K562 (cell line): ENCODE measurements at regions not wholly inside any gene's neighbourhood (a gene's known extent, or its start where the extent isn't known, plus 50 kb on each side); places are given as distances from the start of the nearest gene placed in this dataset.

Source experiments
- ATAC-seq: fragments of 200-7000 bp; cut with Tn5 transposase; 3 replicates; pipeline ENCODE4 v1.9.1; 2020; ENCODE audit warnings: moderate library complexity
- BruUV-seq: library from RNA; stranded (reverse); fragments of 400-500 nt; replicated peaks from 2 replicates; lab custom pipeline; 2021; lab: Mats Ljungman, UMichigan
- CTCF ChIA-PET: fragments of 300-600 bp; formaldehyde crosslinking; extraction: SDS; loops from one replicate; lab custom pipeline; 2021; ENCODE audit warnings: low intra/inter-chr PET ratio; lab: Yijun Ruan, JAX
- POLR2A ChIA-PET: fragments of 300-600, 350-650 bp; sonication (Branson Sonifier 250); formaldehyde crosslinking; extraction: SDS; loops from one replicate; lab custom pipeline; 2021; ENCODE audit warnings: antibody characterized with exemption, inconsistent platforms; lab: Yijun Ruan, JAX
- DNase-seq, 4 experiments: peaks; one replicate each; pipeline versions ENCODE4 v3.0.0 to v3.0.0-alpha.2; 2011 to 2018; ENCODE audit warnings: low spot score in 3 of 4, mixed read lengths in 3 of 4; ENCODE audit errors: extremely low read depth in 1 of 4
- FAIRE-seq: peaks from 2 replicates; lab custom pipeline; 2011; peaks lifted over from hg19 to GRCh38; lab: Jason Lieb, UNC
- H2AFZ ChIP-seq: 2 replicates; pipeline ENCODE4 v1.6.0; 2011; ENCODE audit warnings: low read depth, low read length, control low read depth, inconsistent platforms
- H3K27ac ChIP-seq: fragments of 200-600 bp; 3 replicates; pipeline ENCODE4 v1.8.0; 2011; ENCODE audit warnings: low read depth, mild to moderate bottlenecking, control low read depth, inconsistent platforms, low read length, moderate library complexity, mixed read lengths; ENCODE audit errors: extremely low read depth
- H3K27me3 ChIP-seq, 2 experiments: fragments of 300-600 bp in 1 of 2; 2 replicates in 1 of 2; 3 replicates in 1 of 2; pipeline versions ENCODE4 v1.6.0 to v1.8.0; 2011; ENCODE audit warnings: inconsistent platforms in 2 of 2, low read length in 2 of 2, mild to moderate bottlenecking in 1 of 2, mixed read lengths in 1 of 2, moderate library complexity in 1 of 2; ENCODE audit not compliant: control insufficient read depth in 2 of 2, insufficient read depth in 2 of 2
- H3K36me3 ChIP-seq: fragments of 300-600 bp; 3 replicates; pipeline ENCODE4 v1.8.0; 2011; ENCODE audit warnings: mild to moderate bottlenecking, low read length, inconsistent platforms; ENCODE audit not compliant: control insufficient read depth, insufficient read depth
- H3K4me1 ChIP-seq, 2 experiments: fragments of 200-600 bp in 1 of 2; replicated peaks in 1 of 2; 2 replicates in 1 of 2; 3 replicates in 1 of 2; pipeline versions ENCODE4 v1.5.1 to v1.8.0; 2011; ENCODE audit warnings: inconsistent platforms in 2 of 2, low read length in 2 of 2, mild to moderate bottlenecking in 1 of 2, mixed read lengths in 1 of 2, moderate library complexity in 1 of 2; ENCODE audit not compliant: control insufficient read depth in 2 of 2, insufficient read depth in 2 of 2
- H3K4me2 ChIP-seq: 2 replicates; pipeline ENCODE4 v1.6.1; 2011; ENCODE audit warnings: low read length, control low read depth, inconsistent platforms, mixed read lengths; ENCODE audit not compliant: insufficient read depth
- H3K4me3 ChIP-seq: fragments of 200-600 bp; sonication (generic), shearing (Covaris generic); 2 replicates; pipeline ENCODE4 v1.5.1; 2016; ENCODE audit warnings: control low read depth, inconsistent platforms
- H3K79me2 ChIP-seq: fragments of 200-600 bp; 3 replicates; pipeline ENCODE4 v1.8.0; 2011; ENCODE audit warnings: low read length, inconsistent platforms; ENCODE audit not compliant: control insufficient read depth, insufficient read depth
- H3K9ac ChIP-seq, 2 experiments: 2 replicates each; pipeline versions ENCODE4 v1.6.0 to v1.6.1; 2011; ENCODE audit warnings: low read depth in 2 of 2, low read length in 2 of 2, control low read depth in 1 of 2, inconsistent platforms in 1 of 2, mild to moderate bottlenecking in 1 of 2, mixed read lengths in 1 of 2; ENCODE audit not compliant: insufficient read depth in 1 of 2
- H3K9me1 ChIP-seq: one replicate; pipeline ENCODE4 v1.6.0; 2011; ENCODE audit warnings: inconsistent platforms, mild to moderate bottlenecking, low read length, moderate library complexity; ENCODE audit not compliant: control insufficient read depth, insufficient read depth
- H3K9me3 ChIP-seq: replicated peaks from 2 replicates; pipeline ENCODE4 v1.5.1; 2011; ENCODE audit warnings: low read depth, low read length, inconsistent platforms; ENCODE audit not compliant: control insufficient read depth, insufficient read depth
- H4K20me1 ChIP-seq: replicated peaks from 2 replicates; pipeline ENCODE4 v1.6.1; 2011; ENCODE audit warnings: low read length, inconsistent platforms, mixed read lengths; ENCODE audit not compliant: control insufficient read depth, insufficient read depth
- ARID3B ChIP-seq: fragments of 250-450 bp; sonication (Bioruptor Pico); IDR thresholded peaks from 2 replicates; pipeline ENCODE4 v1.4.0; 2020; ENCODE audit warnings: borderline replicate concordance
- BDP1 ChIP-seq: IDR thresholded peaks from 3 replicates; pipeline ENCODE4 v1.6.1; 2011; ENCODE audit not compliant: insufficient read length, insufficient read depth
- CBFA2T3 ChIP-seq: fragments of 450-650 bp; IDR thresholded peaks from 2 replicates; pipeline ENCODE4 v1.6.1; 2017
- CHCHD3 ChIP-seq: fragments of 250-450 bp; sonication (Bioruptor Pico); IDR thresholded peaks from 2 replicates; pipeline ENCODE4 v2.1.2; 2022; ENCODE audit warnings: mild to moderate bottlenecking
- ETS1 ChIP-seq: conservative IDR thresholded peaks from 2 replicates; pipeline ENCODE4 v1.6.1; 2011; ENCODE audit warnings: low read depth, mild to moderate bottlenecking, low read length; ENCODE audit not compliant: control insufficient read depth
- MED1 ChIP-seq: sonication (generic); formaldehyde crosslinking; IDR thresholded peaks from 2 replicates; pipeline ENCODE4 v1.8.1; 2023; ENCODE audit warnings: missing genetic modification reagents, borderline replicate concordance
- NUFIP1 ChIP-seq: fragments of 450-650 bp; IDR thresholded peaks from 2 replicates; pipeline ENCODE4 v1.6.1; 2018; ENCODE audit not compliant: partially characterized antibody
- PCBP1 ChIP-seq: fragments of 200-400 bp; formaldehyde crosslinking; IDR thresholded peaks from 2 replicates; pipeline ENCODE4 v1.6.1; 2018; ENCODE audit warnings: mild to moderate bottlenecking, low read depth, low read length; ENCODE audit not compliant: poor library complexity, severe bottlenecking
- RBM15 ChIP-seq: fragments of 200-400 bp; formaldehyde crosslinking; IDR thresholded peaks from 2 replicates; pipeline ENCODE4 v1.6.1; 2018; ENCODE audit warnings: mild to moderate bottlenecking, low read length, moderate library complexity; ENCODE audit not compliant: insufficient read depth
- SAFB ChIP-seq: fragments of 200-400 bp; formaldehyde crosslinking; IDR thresholded peaks from 2 replicates; pipeline ENCODE4 v1.6.1; 2017; ENCODE audit warnings: low read depth, low read length, borderline replicate concordance
- SIRT6 ChIP-seq: IDR thresholded peaks from one replicate; pipeline ENCODE4 v1.6.1; 2012; ENCODE audit warnings: low read depth, mild to moderate bottlenecking, control low read depth, inconsistent platforms, low read length, moderate library complexity
- TAF9B ChIP-seq: fragments of 450-650 bp; IDR thresholded peaks from 2 replicates; pipeline ENCODE4 v1.6.1; 2018; ENCODE audit warnings: mild to moderate bottlenecking; ENCODE audit not compliant: partially characterized antibody
- ZNF143 ChIP-seq: sonication (generic); formaldehyde crosslinking; IDR thresholded peaks from 2 replicates; pipeline ENCODE4 v1.9.0; 2022; ENCODE audit warnings: mild to moderate bottlenecking, missing genetic modification reagents
- ZNF445 ChIP-seq: fragments of 250-450 bp; sonication (Bioruptor Pico); IDR thresholded peaks from 2 replicates; pipeline ENCODE4 v1.4.0; 2020; ENCODE audit warnings: low read depth, mild to moderate bottlenecking, moderate library complexity
- ZNF518B ChIP-seq: fragments of 250-450 bp; sonication (Bioruptor Pico); IDR thresholded peaks from 2 replicates; pipeline ENCODE4 v1.5.0; 2021; ENCODE audit warnings: mild to moderate bottlenecking, moderate library complexity
- ZNF699 ChIP-seq: fragments of 250-450 bp; sonication (Bioruptor Pico); IDR thresholded peaks from 2 replicates; pipeline ENCODE4 v1.8.0; 2021; ENCODE audit warnings: mild to moderate bottlenecking, moderate library complexity; ENCODE audit not compliant: insufficient replicate concordance
- WGBS: fragments of 100-300 bp; shearing (Covaris generic); methylation state at CpG from one replicate; pipeline ENCODE4 v1.1.6; 2016; ENCODE audit warnings: low coverage, mixed read lengths; ENCODE audit not compliant: insufficient coverage; ENCODE audit errors: missing lambda C conversion rate; 5-methylcytosine and 5-hydroxymethylcytosine counted together
- in situ Hi-C: fragments of 300-500 bp; cut with MboI; formaldehyde crosslinking; loops from 4 replicates; pipeline ENCODE4 v1.15.0; 2018; ENCODE audit warnings: inconsistent platforms, mixed read lengths
- intact Hi-C: fragments of 100-400 bp; cut with micrococcal nuclease; formaldehyde crosslinking; loops from 2 replicates; pipeline ENCODE4 v1.14.2; 2022

GRCh38 chr5:6989230-6989629, 276.0 kb downstream of the TENT4A start:
- CTCF ChIA-PET, result no interaction called here
- POLR2A ChIA-PET, result interaction anchor here (0.5 kb wide), 1 partner anchor 37 kb away, joined by 3 read pairs; no protein-coding TSS in a partner anchor
- H3K79me2 ChIP-seq, result no peaks in the 10 kb centered on the region
- no peaks in the 10 kb centered on the region for H3K4me1 ChIP-seq
- no peaks in the 10 kb centered on the region for H3K27me3 ChIP-seq
- intact Hi-C loops, result no loop called here
- H3K36me3 ChIP-seq, result no peaks in the 10 kb centered on the region
- H4K20me1 ChIP-seq, result no peaks in the 10 kb centered on the region
- no peak overlapping the region for H3K4me3 ChIP-seq
- TF ChIP-seq CHCHD3 (CRISPR knock-in tag), result no peak
- no peak for TF ChIP-seq ZNF445
- TF ChIP-seq ARID3B (CRISPR knock-in tag), result no peak
- TF ChIP-seq MED1, result no peak
- no peak for TF ChIP-seq ZNF699 (CRISPR knock-in tag)
- TF ChIP-seq SIRT6, result no peak
- TF ChIP-seq BDP1, result no peak
- TF ChIP-seq ETS1, result no peak
- no peak for TF ChIP-seq ZNF518B
- no peak for TF ChIP-seq TAF9B
- no peak for TF ChIP-seq CBFA2T3
- no peak for TF ChIP-seq SAFB
- TF ChIP-seq PCBP1, result no peak
- TF ChIP-seq NUFIP1, result no peak
- TF ChIP-seq ZNF143, result no peak
- TF ChIP-seq RBM15, result no peak
- TF ChIP-seq, all 486 proteins: peak for 0
- H3K4me2 ChIP-seq, result no peak overlapping the region
- DNase-seq (no peak), FAIRE-seq (no peak), ATAC-seq (no peak)
- under 1% methylated on average over 6 of the region's 6 CpGs for WGBS
- BruUV-seq, result no TSS peak
- no peak overlapping the region for H3K27ac ChIP-seq
- no peak overlapping the region for H3K9ac ChIP-seq
- no peaks in the 10 kb centered on the region for H3K9me3 ChIP-seq
- H2AFZ ChIP-seq, result no peak overlapping the region
- H3K9me1 ChIP-seq, result no peaks in the 10 kb centered on the region
- in situ Hi-C loops, result no loop called here
